ENCODE measurements at regions not wholly inside any gene's neighbourhood (a gene's known extent, or its start where the extent isn't known, plus 50 kb on each side); places are given as distances from the start of the nearest gene placed in this dataset.
"Not testable (repeated sequence)": the region's sequence is repeated elsewhere in the genome, so short reads cannot be mapped to it uniquely, and the experiment has no call there.

DNA sequence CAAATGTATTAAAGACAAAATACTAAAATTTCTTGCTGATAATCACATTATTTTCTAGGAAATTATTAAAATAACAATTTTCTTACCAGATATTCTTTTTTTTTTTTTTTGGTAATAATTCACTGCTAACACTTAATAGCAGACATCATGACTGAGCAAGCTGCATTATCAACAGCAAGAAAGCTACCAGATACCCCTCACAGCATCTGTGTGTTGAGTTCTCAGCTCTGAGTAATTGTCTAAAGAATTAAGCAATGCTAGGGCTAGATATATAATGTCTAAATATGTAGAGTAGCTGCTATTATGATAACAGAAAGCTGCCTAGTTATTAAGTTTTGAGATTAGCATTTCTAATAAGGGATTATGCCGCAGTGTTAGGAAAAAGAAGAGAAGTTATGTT, 754.3 kb upstream of the PKDCC start:
- no peak for DNase-seq (ENCODE audit: low spot score)

DNA sequence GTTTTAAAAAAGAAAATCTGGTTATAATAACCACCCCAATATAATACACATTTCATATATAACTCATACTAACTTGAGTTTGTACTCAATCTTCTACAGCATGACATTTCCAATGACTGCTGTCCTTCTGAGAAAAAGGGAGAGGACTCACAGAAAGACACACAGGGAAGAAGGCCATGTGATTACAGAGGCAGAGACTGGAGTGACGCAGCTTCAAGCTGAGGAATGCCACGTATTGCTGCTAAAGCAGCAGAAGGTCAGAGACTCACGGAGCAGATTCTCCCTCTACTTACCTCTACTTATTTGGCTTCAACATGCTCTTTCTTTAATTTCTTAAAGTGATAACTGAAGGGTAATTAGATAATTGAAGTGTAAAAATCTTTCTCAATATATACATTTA, 753.5 kb upstream of the PKDCC start:
- DNase-seq (ENCODE audit: low spot score): no peak

DNA sequence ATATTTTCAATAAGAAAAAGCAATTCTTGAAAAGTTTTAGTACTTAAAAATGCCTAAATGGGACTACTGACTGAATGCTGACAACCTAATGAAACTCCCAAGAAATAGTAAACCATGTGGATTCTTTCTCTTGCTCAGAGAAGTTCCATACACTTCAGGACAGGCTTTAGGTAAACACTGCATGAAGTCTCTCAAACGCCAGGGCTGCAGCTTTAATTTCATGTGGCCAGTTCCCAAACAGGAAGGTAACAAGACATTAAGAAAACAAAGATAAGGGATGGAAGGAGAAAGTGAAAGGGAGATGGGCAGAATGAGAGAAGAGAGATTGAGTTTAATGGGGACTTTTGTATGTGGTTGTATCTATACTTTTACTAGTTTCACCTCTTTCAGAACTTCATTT, 734.7 kb upstream of the PKDCC start:
- DNase-seq (ENCODE audit: low spot score): no peak

DNA sequence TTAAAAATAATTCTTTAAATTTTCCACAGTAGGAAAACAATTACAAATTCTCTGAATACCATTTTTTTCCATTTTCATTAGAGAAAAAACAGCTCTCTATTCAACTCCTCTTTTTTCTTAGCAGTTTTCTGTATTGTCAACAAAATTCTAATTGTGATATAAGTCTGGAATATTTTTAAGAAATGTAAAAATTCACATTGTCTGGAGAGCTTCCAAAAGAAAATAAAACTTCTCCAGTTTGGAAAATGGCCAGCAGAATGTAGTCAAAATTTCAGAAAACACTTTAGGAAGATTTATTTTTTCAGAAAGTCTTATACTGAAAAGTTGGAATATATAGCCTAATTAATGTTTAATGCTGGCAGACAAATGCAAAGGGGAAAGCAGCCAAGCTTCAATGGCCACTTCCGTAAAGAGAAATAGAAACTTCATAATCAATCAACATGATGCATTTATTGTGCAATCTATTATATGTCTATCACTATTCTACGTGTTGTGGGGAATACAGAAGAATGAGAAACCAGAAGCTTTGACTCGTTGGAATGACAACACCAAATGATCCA, 733.2 kb upstream of the PKDCC start:
- DNase-seq (ENCODE audit: low spot score): no peak

DNA sequence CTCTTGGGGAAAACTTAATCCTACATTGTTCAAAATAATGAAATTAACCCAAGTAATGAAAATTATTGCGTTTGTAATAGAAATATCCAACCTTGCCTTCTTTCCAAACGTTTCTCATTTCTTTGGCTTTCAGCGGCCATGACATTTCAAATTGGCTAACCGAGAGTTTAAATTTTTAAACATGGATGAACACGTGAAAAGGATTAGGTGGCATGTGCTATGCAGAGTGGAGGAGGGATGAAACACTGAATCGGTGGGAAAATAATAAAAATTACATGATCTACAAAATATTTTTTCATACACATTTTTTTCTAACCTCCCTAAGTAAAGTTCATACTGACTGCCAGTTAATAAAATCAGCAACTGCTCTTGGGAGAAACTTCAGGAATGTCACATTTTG, 728.4 kb upstream of the PKDCC start:
- no peak for DNase-seq (ENCODE audit: low spot score)

DNA sequence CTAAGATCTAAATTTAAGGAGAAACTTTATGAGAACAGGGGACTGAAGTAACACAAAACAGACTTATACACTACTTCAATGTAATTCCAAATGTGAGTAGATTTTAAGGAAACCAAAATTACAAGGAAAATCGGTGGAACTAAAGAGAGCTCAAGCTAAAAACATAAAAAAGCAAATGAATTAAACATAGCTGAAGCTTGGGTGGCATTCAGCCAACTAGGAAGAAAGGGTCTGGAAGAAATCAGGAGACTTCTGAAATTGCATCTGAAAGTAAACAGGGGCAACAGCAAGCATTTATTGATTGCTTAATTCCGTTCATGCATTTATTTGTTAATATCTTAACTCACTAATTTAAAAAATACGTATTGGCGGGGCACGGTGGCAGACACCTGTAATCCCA, 727.3 kb upstream of the PKDCC start:
- no peak for DNase-seq (ENCODE audit: low spot score)

DNA sequence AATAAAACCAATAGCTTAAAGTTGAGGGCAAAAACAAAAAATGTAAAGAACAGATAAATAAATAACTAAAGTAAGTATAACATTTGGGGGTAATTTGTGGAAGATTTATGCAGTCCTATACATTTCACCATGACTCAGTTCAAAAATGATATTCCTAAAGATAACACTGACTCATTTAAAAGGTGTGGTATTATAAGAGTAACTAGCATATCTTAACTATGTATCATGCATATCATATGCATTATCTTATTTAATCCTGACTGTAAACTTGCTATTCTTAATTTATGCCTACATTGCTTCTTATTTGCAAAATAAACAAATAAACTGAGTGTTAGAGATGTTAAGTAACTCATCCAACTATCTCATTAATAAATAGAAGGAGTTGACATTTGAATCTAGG, 726.5 kb upstream of the PKDCC start:
- no peak for DNase-seq (ENCODE audit: low spot score)

DNA sequence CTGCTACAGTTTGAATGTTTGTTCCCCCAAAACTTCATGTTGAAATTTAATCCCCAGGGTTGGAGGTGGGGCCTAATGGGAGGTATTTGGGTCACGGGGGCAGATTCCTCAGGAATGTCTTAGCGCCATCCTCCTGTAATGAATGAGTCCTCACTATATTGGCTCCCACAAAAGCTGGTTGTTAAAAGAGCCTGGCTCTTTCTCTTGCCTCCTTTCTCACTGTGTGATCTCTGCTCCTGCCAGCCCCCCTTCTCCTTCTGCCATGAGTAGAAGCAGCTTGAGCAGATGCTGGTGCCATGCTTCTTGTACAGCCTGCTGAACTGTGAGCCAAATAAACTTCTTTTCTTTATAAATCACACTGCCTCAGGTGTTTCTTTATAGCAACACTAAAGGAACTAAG, 721.0 kb upstream of the PKDCC start:
- DNase-seq (ENCODE audit: low spot score): no peak

DNA sequence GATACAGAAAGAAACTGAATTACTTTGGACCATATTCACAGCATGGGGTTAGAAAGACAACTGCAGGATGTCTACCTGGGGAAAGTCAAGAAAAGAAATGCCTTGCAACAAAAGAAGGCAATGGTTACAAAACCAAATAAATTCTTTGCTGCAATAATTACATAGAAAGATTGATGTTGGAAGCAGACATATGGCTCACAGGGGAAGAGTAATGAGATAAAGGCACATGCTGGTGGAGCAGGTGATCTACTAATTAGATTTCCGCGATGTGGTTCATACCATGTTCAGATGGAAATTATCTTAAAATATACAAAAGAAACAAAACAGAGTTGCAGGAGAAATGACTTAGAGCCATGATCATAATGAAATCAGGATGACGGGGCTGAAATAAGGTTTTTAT, 718.8 kb upstream of the PKDCC start:
- DNase-seq (ENCODE audit: low spot score): no peak

DNA sequence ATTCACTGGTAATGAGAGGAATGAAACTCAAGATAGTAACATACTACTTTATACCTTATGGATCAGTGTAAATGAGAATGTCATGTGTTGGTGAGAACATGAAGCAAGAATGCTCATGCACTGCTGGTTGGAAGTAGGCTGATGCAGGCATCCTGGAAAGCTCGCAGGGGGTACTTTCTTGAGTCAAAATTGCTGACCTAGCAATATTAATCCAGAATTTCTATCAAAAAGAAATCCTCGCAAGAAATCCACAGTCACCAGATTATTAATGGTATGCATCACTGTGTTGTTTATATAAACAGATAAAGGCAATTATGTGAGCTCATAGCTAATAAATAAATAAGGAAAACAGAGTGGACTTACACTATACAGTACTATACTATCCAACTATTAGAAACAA, 713.7 kb upstream of the PKDCC start:
- no peak for DNase-seq (ENCODE audit: low spot score)

DNA sequence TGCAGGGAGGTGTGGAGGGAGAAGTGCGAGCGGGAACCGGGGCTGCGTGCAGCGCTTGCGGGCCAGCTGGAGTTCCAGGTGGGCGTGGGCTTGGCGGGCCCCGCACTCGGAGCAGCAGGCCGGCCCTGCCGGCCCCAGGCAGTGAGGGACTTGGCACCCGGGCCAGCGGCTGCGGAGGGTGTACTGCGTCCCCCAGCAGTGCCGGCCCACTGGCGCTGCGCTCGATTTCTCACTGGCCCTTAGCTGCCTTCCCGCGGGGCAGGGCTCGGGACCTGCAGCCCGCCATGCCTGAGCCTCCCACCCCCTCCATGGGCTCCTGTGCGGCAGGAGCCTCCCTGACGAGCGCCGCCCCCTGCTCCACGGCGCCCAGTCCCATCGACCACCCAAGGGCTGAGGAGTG, 712.2 kb upstream of the PKDCC start:
- DNase-seq (ENCODE audit: low spot score): not testable (repeated sequence)

DNA sequence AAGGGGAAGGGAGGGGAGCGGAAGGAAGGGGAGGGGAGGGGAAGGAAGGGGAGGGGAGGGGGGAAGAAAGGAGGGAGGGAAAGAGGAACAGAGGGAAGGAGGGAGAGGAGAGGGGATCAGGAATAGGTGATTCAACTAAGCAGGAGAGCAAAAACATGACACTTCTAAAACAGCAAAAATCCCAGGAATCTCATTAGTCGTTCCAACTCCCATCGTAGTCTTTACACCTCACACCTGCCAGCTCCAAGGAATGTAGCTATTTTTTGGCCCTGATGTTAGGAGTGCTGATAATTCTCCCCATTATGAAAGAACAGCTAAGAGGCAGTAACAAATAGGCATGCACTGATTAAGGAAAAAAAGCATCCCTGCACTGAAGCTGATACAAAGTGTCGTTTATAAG, 709.9 kb upstream of the PKDCC start:
- no peak for DNase-seq (ENCODE audit: low spot score)

DNA sequence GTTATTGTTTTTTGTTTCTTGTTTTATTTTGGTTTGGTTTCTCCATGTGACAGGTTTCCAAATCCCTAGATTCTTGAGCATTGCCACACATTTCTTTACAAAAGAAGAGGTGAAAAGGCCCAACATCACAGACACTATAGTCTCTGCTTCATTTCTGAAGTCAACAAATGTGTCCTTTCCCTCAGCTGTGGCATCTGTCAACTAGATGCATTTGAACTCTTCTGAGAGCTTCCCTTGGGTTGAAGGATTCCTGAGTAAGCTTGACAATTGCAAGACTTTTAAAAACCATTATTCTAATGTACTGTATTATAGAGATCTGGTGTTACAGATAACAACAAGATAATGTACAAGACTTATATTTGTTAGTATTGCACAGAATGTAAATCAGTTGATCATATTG, 703.3 kb upstream of the PKDCC start:
- DNase-seq (ENCODE audit: low spot score): no peak

DNA sequence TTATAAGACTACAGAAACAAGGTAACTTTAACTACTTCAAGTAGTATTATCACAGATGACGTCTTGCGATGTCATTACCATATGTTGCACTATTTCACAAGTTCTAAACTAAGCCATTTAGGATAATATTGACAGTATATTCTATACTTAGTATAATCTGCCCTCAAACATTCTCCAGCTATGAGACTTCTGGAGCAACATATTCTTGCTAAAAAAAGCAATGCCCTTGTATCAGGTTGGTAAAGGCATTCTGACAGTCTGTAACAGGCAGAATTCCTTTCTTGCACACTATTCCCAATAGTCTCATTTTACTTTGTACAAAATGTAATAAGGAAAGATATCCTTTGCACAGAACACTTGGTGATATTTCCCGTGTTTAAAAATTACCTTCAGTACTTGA, 694.8 kb upstream of the PKDCC start:
- no peak for DNase-seq (ENCODE audit: low spot score)

DNA sequence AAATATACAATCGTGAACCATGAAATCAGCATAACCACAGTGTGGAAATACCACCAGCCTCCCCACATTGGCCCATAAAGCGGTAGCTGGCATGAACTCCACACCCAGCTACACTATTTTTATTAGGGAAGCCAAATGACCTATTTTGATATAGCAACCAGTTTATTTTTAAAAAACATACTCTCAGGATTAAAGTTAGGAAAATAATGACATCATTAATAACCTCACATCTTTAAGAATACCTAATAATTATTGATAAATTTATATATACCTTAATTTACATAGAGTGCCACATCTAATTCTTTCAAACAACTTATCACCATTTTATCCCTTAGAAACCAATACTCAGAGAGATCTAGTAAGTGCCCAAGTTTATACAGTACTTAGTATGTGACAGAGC, 692.0 kb upstream of the PKDCC start:
- DNase-seq (ENCODE audit: low spot score): no peak

DNA sequence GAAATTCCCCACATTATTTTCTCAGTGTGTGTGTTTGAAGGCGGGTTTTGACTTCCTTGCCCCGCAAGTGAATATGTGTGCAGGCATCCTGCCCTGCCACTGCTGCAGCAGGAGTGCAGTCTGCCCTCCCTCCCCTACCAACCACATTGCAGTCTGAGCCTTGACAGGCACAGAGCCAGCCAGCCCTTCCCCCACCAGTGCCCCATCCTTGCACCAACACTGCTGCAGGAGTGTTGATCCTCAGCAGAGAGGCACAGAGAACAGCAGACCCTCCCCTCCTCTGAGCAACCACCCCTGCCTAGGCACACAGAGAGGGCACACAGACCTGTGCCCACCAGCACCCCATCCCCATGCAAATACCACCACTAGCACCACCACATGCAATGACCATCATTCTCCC, 683.0 kb upstream of the PKDCC start:
- DNase-seq (ENCODE audit: low spot score): no peak

DNA sequence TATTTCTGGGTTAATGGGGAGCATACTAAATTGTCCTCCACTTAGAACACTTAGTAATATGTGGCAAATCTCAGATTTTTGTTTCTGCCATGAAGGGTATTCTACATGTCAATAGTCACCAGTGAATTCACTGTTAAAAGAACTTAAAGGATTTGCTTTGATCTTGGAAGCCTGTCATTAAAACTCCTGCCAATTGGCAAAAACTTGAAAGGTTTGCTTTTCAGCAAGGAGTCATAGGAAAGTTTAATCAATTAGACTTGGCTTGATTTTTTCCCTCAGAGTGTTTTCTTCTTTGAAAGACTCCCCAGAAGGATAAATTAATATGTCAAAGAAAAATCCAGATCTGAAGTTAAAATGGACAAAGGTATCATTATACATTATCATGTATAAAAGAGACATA, 671.9 kb upstream of the PKDCC start:
- no peak for DNase-seq (ENCODE audit: low spot score)

DNA sequence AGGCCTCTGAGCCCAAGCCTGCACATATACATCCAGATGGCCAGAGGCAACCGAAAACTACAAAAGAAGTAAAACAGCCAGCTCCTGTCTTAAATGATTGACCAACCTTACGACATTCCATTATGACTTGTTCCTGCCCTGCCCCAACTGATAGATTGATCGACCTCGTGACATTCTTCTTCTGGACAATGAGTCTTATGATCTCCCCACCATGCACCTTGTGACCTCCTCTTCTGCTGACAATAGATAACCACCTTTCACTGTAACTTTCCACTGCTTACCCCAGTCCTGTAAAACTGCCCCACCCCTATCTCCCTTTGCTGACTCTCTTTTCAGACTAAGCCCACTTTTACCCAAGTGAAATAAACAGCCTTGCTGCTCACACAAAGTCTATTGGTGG, 670.0 kb upstream of the PKDCC start:
- DNase-seq (ENCODE audit: low spot score): no peak

DNA sequence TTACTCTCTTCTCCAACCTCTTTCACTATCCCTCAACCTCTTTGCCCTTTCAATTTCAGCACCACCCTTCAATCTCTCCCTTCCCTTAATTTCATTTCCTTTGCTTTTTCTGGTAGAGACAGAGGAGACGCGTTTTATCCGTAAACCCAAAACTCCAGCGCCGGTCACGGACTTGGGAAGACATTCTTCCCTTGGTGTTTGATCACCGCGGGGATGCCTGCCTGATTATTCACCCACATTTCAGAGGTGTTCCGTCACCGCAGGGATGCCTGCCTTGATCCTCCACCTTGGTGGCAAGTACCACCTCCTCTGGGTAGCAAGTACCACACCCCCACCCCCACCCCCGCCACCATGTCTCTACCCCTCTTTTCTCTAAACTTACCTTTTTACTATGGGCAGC, 669.4 kb upstream of the PKDCC start:
- no peak for DNase-seq (ENCODE audit: low spot score)

DNA sequence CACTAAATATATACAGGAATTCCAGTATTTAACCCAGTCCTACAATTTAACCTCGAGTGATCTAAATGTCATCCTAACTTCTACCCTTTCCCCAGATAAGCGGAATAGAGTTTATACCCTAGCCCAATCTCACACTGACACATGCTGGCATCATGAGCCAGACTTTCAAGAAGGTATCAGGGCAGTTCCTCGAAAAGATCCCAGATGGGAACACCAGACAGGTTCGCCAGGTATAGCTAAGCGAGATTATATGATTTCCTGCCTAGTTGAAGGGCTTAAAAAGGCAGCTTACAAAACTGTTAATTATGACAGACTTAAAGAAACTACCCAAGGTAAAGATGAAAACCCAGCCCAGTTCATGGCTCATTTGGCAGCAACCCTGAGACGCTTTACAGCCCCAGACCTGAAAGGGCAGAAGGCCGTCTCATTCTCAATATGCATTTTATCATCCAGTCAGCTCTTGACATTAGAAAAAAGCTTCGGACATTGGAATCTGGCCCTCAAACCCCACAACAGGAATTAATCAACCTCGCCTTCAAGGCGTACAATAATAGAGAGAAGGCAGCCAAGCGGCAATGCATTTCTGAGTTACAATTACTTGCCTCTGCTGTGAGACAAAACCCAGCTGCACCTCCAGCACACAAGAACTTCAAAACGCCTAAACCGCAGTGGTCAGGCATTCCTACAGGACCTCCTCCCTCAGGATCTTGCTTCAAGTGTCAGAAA, 668.2 kb upstream of the PKDCC start:
- DNase-seq (ENCODE audit: low spot score): no peak

DNA sequence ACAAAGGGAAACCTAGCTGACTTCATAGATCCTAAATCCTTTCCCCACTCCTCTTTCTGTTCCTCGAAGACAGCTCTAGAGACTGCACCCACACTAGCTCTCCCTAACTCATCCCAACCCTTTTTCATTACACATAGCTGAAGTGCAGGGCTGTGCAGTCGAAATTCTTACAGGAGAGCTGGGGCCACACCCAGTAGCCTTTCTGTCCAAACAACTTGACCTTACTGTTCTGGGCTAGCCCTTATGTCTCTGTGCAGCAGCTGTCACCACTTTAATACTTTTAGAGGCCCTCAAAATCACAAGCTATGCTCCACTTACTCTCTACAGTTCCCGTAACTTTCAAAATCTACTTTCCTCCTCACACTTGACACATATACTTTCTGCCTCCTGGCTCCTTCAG, 666.1 kb upstream of the PKDCC start:
- no peak for DNase-seq (ENCODE audit: low spot score)

DNA sequence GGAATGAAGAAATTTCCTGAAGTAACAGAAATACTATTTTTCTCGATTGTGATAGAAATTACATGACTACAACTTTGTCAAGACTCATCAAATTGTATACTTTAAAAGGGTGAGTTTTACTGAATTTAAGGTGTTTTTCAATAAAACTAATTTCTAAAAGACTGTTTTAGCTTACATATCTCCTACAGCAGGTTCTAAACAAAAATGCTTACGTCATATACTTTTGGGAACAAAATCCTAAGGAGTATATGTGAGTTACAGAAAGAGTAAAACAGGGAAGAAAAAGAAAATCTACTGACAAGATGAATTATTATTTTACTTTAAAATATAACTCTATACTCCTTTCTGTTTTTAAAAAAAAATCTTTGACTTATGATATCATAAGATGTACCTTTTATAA, 660.3 kb upstream of the PKDCC start:
- no peak for DNase-seq (ENCODE audit: low spot score)

DNA sequence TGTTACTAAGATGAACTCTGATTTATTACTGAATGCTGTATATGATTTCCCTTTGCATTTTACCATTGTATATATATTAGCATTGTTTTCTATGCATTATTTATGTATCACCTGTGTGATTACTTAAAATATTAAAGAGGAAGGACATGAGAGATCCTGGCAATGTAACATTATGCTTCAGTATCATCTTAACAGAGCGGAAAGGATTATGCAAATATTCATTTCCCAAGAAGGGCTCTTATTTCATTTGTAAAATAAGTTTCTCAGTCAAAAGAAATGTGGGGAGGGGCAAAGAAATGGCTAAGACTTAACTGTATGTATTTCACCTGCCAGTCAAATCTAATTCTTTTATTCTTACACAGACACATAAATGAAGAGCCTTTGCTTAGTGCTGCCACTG, 654.2 kb upstream of the PKDCC start:
- no peak for DNase-seq (ENCODE audit: low spot score)

DNA sequence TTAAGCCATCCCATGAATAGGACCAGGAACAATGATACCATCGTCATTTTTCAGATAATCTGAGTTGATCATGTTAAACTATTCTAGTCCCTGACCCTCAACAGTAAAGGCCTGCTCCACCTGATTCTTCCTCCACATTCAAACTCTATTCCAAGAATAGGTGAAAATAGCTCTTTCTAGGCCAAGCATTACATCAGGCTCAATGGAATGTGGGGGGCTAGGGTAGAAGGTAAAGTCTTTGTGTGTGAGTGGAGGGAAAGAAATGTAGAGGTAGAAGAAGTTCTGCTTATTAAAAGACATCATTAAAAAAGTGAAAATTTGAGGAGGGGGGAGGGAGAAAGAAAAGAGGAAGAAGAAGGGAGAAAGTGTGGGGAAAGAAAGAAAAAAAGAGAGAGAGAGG, 653.3 kb upstream of the PKDCC start:
- DNase-seq (ENCODE audit: low spot score): no peak

Data from ureter (tissue), 1 donor.